B cell (primary cell): ENCODE measurements at regions not wholly inside any gene's neighbourhood (a gene's known extent, or its start where the extent isn't known, plus 50 kb on each side); places are given as distances from the start of the nearest gene placed in this dataset.

ENCODE experiments used
- ATAC-seq: fragments of 200-7000 bp; cut with Tn5 transposase; one replicate; pipeline ENCODE4 v1.10.0; 2021; ENCODE audit warnings: low read depth, mild to moderate bottlenecking, moderate number of reproducible peaks, moderate library complexity
- CTCF ChIA-PET: fragments of 350-600 bp; sonication (Branson Sonifier 250); formaldehyde crosslinking; loops from one replicate; lab custom pipeline; 2021; ENCODE audit warnings: antibody characterized with exemption, inconsistent platforms; lab: Charles Lee
- POLR2A ChIA-PET: fragments of 350-600 bp; sonication (Branson Sonifier 250); formaldehyde crosslinking; loops from one replicate; lab custom pipeline; 2021; ENCODE audit warnings: antibody characterized with exemption; lab: Charles Lee
- DNase-seq: peaks from one replicate; pipeline ENCODE4 v3.0.0; 2013
- H2AFZ ChIP-seq: 2 replicates; pipeline ENCODE4 v1.6.1; 2012; ENCODE audit warnings: mild to moderate bottlenecking, low read depth, low read length; ENCODE audit not compliant: insufficient read depth, poor library complexity, severe bottlenecking
- H3K27ac ChIP-seq, 2 donors: 1 replicate in 1 of 2; 2 replicates in 1 of 2; pipeline ENCODE4 v1.5.1; 2012 to 2013; ENCODE audit warnings: low read length in 2 of 2, mild to moderate bottlenecking in 2 of 2, moderate library complexity in 1 of 2
- H3K27me3 ChIP-seq, 4 experiments: fragments of 200-600 bp in 1 of 4; sonication (generic) in 1 of 4; replicated peaks in 1 of 4; 1 replicate in 2 of 4; 2 replicates in 2 of 4; pipeline versions ENCODE4 v1.6.1 to v1.7.0; 2013 to 2016; ENCODE audit warnings: low read length in 3 of 4, mild to moderate bottlenecking in 2 of 4, mixed read lengths in 1 of 4, moderate library complexity in 1 of 4; ENCODE audit not compliant: insufficient read depth in 4 of 4, control insufficient read depth in 3 of 4; ENCODE audit errors: control extremely low read depth in 1 of 4
- H3K36me3 ChIP-seq, 2 experiments: replicated peaks in 1 of 2; 1 replicate in 1 of 2; 2 replicates in 1 of 2; pipeline versions ENCODE4 v1.6.1 to v1.7.1; 2013; ENCODE audit warnings: low read length in 1 of 2; ENCODE audit not compliant: insufficient read depth in 2 of 2, control insufficient read depth in 1 of 2; ENCODE audit errors: control extremely low read depth in 1 of 2, extremely low read depth in 1 of 2
- H3K4me1 ChIP-seq, 2 donors: fragments of 200-600 bp in 1 of 2; sonication (generic) in 1 of 2; 1 replicate in 1 of 2; 2 replicates in 1 of 2; pipeline versions ENCODE4 v1.5.1 to v1.6.1; 2013 to 2017; ENCODE audit warnings: low read length in 2 of 2; ENCODE audit not compliant: control insufficient read depth in 2 of 2, insufficient read depth in 2 of 2
- H3K4me2 ChIP-seq: replicated peaks from 2 replicates; pipeline ENCODE3; 2012; ENCODE audit warnings: mild to moderate bottlenecking, low read depth, low read length; ENCODE audit not compliant: poor library complexity, severe bottlenecking
- H3K4me3 ChIP-seq, 5 experiments: fragments of 200-600 bp in 1 of 5; sonication (generic) in 1 of 5; 1 replicate in 3 of 5; 2 replicates in 2 of 5; pipeline versions ENCODE4 v1.5.1 to v1.7.0; 2011 to 2016; ENCODE audit warnings: low read length in 4 of 5, mild to moderate bottlenecking in 4 of 5, low read depth in 2 of 5, control low read depth in 1 of 5, moderate library complexity in 1 of 5; ENCODE audit not compliant: insufficient read depth in 1 of 5; ENCODE audit errors: control extremely low read depth in 1 of 5, extremely low read depth in 1 of 5
- H3K79me2 ChIP-seq: fragments of 200-600 bp; sonication (generic); one replicate; pipeline ENCODE4 v1.6.0; 2016; ENCODE audit warnings: low read length; ENCODE audit not compliant: control insufficient read depth, insufficient read depth
- H3K9ac ChIP-seq: fragments of 200-600 bp; sonication (generic); 2 replicates; pipeline ENCODE4 v1.6.1; 2017; ENCODE audit warnings: mild to moderate bottlenecking, low read length, moderate library complexity
- H3K9me3 ChIP-seq, 3 donors: one replicate each; pipeline versions ENCODE4 v1.6.1 to v1.7.1; 2013; ENCODE audit warnings: low read length in 2 of 3; ENCODE audit not compliant: control insufficient read depth in 2 of 3, insufficient read depth in 1 of 3; ENCODE audit errors: control extremely low read depth in 1 of 3
- H4K20me1 ChIP-seq: 2 replicates; pipeline ENCODE4 v1.6.0; 2012; ENCODE audit warnings: mild to moderate bottlenecking, low read length; ENCODE audit not compliant: insufficient read depth, control insufficient read depth, poor library complexity, severe bottlenecking
- H3K27ac Mint-ChIP-seq: one replicate; pipeline ENCODE4 v1.8.0; 2021; ENCODE audit warnings: mixed read lengths
- H3K27me3 Mint-ChIP-seq: one replicate; pipeline ENCODE4 v1.8.0; 2021; ENCODE audit warnings: mixed read lengths
- H3K4me1 Mint-ChIP-seq: one replicate; pipeline ENCODE4 v1.8.0; 2021; ENCODE audit warnings: mixed read lengths
- H3K4me3 Mint-ChIP-seq: one replicate; pipeline ENCODE4 v1.8.0; 2021; ENCODE audit warnings: mixed read lengths
- H3K9me3 Mint-ChIP-seq: one replicate; pipeline ENCODE4 v1.8.0; 2022; ENCODE audit warnings: mixed read lengths; ENCODE audit not compliant: insufficient read depth
- CTCF ChIP-seq: fragments of 200-600 bp; IDR thresholded peaks from one replicate; pipeline ENCODE4 v1.8.0; 2022; ENCODE audit warnings: antibody characterized with exemption, mild to moderate bottlenecking
- EZH2 ChIP-seq: IDR thresholded peaks from 2 replicates; pipeline ENCODE4 v1.6.1; 2012; ENCODE audit warnings: borderline replicate concordance, low read depth, mild to moderate bottlenecking, moderate library complexity, low read length; ENCODE audit not compliant: insufficient read depth, poor library complexity, severe bottlenecking
- WGBS: methylation state at CpG from one replicate; pipeline ENCODE4 v1.1.5; 2013; ENCODE audit warnings: missing lambda C conversion rate; ENCODE audit not compliant: insufficient coverage; 5-methylcytosine and 5-hydroxymethylcytosine counted together
- intact Hi-C: fragments of 100-400 bp; cut with micrococcal nuclease; formaldehyde crosslinking; loops from one replicate; pipeline ENCODE4 v1.10.0; 2022

- Histone ChIP-seq H3K27me3 (no peaks in the 10 kb centered on the region), H3K79me2 (no peaks in the 10 kb centered on the region), H3K4me2 (no peak overlapping the region), H3K4me1 (no peaks in the 10 kb centered on the region), H3K4me3 (no peak overlapping the region), H3K9me3 (peaks cover 0 to 8% (median 0%) of the 10 kb centered on the region in 3 donors), H3K36me3 (no peaks in the 10 kb centered on the region), H2AFZ (no peak overlapping the region), H3K27ac (no peak overlapping the region), H3K9ac (no peak overlapping the region), H4K20me1 (no peaks in the 10 kb centered on the region)
- no peak overlapping the region for H3K4me3 Mint-ChIP-seq
- TF ChIP-seq EZH2 (no peak), CTCF (no peak)
- ATAC-seq (no peak), DNase-seq (no peak)
- H3K9me3 Mint-ChIP-seq: peaks cover 7% of the 10 kb centered on the region
- no peak overlapping the region for H3K27ac Mint-ChIP-seq
- WGBS: 94% methylated on average over 2 of the region's 3 CpGs
- no peaks in the 10 kb centered on the region for H3K27me3 Mint-ChIP-seq
- CTCF ChIA-PET: no interaction called here
- intact Hi-C loops: no loop called here
- POLR2A ChIA-PET: no interaction called here
- no peaks in the 10 kb centered on the region for H3K4me1 Mint-ChIP-seq
Measured at GRCh38 chr1:212196355-212196754, 88.9 kb upstream of the PPP2R5A start.

GRCh38 chr1:212201461-212201860, 83.7 kb upstream of the PPP2R5A start:
- Histone ChIP-seq H3K4me2 (no peak overlapping the region), H3K9me3 (peaks cover 0 to 3% (median 0%) of the 10 kb centered on the region in 3 donors), H3K4me1 (no peaks in the 10 kb centered on the region), H3K9ac (no peak overlapping the region), H3K27me3 (no peaks in the 10 kb centered on the region), H3K27ac (no peak overlapping the region), H4K20me1 (no peaks in the 10 kb centered on the region), H3K36me3 (no peaks in the 10 kb centered on the region), H3K79me2 (no peaks in the 10 kb centered on the region), H3K4me3 (no peak overlapping the region), H2AFZ (no peak overlapping the region)
- no peak overlapping the region for H3K27ac Mint-ChIP-seq
- DNase-seq (no peak), ATAC-seq (no peak)
- no peaks in the 10 kb centered on the region for H3K9me3 Mint-ChIP-seq
- no peaks in the 10 kb centered on the region for H3K4me1 Mint-ChIP-seq
- intact Hi-C loops: no loop called here
- H3K4me3 Mint-ChIP-seq: no peak overlapping the region
- ChIA-PET POLR2A (no interaction called here), CTCF (no interaction called here)
- peaks cover 6% of the 10 kb centered on the region for H3K27me3 Mint-ChIP-seq
- no CpG with 5 or more reads among the region's 3 CpGs for WGBS
- no peak for TF ChIP-seq EZH2
- TF ChIP-seq CTCF: no peak
